ENCODE measurements at regions not wholly inside any gene's neighbourhood (a gene's known extent, or its start where the extent isn't known, plus 50 kb on each side); places are given as distances from the start of the nearest gene placed in this dataset.

GRCh38 chr7:41003977-41004376 is 698.9 kb downstream of the INHBA start:
- no peak overlapping the region for H3K4me3 ChIP-seq
- H3K9me3 ChIP-seq: no peaks in the 10 kb centered on the region
- TF ChIP-seq CTCF (IDR thresholded peaks at IDR 0.05) (no peak), EP300 (IDR thresholded peaks at IDR 0.05) (no peak)
- ATAC-seq: no peak
- no peak overlapping the region for H3K27ac ChIP-seq
- 92% methylated on average over 3 of the region's 3 CpGs; no CpG with 5 or more reads in 1 of the 2 donors for WGBS, 2 donors (ENCODE audit: low coverage in 1 of 2)
- H3K36me3 ChIP-seq: no peaks in the 10 kb centered on the region
- peaks cover 0 to 2% (median 0%) of the 10 kb centered on the region in 3 donors for H3K4me1 ChIP-seq
- H3K27me3 ChIP-seq: no peaks in the 10 kb centered on the region

- TF ChIP-seq POLR2AphosphoS5 (IDR thresholded peaks at IDR 0.05) (no peak), CTCF (IDR thresholded peaks at IDR 0.05) (no peak), EP300 (IDR thresholded peaks at IDR 0.05) (no peak)
- Histone ChIP-seq H3K27me3 (no peaks in the 10 kb centered on the region), H3K27ac (no peak overlapping the region), H3K9me3 (no peaks in the 10 kb centered on the region), H3K36me3 (no peaks in the 10 kb centered on the region), H3K4me1 (peaks cover 0 to 2% (median 0%) of the 10 kb centered on the region in 3 donors), H3K4me3 (no peak overlapping the region)
- no peak for ATAC-seq
- WGBS, 2 donors (ENCODE audit: low coverage in 1 of 2): 93 to 94% methylated on average over 2 of the region's 2 CpGs
Observed at GRCh38 chr7:41003611-41003940, 699.3 kb downstream of the INHBA start.

GRCh38 chr7:41002741-41003610 is 699.9 kb downstream of the INHBA start:
- Histone ChIP-seq H3K4me1 (peaks cover 0 to 2% (median 0%) of the 10 kb centered on the region in 3 donors), H3K27ac (no peak overlapping the region), H3K36me3 (no peaks in the 10 kb centered on the region), H3K9me3 (no peaks in the 10 kb centered on the region), H3K27me3 (no peaks in the 10 kb centered on the region), H3K4me3 (no peak overlapping the region)
- no peak for ATAC-seq
- TF ChIP-seq POLR2AphosphoS5 (IDR thresholded peaks at IDR 0.05) (no peak), CTCF (IDR thresholded peaks at IDR 0.05) (peak; percentile 34 to 53 (median 43)), EP300 (IDR thresholded peaks at IDR 0.05) (no peak)
- 74 to 77% methylated on average over 9 of the region's 9 CpGs for WGBS, 2 donors (ENCODE audit: low coverage in 1 of 2)

- TF ChIP-seq POLR2AphosphoS5 (IDR thresholded peaks at IDR 0.05): no peak
- TF ChIP-seq EP300 (IDR thresholded peaks at IDR 0.05): no peak
- TF ChIP-seq CTCF (IDR thresholded peaks at IDR 0.05): no peak
- TF ChIP-seq POLR2A (IDR thresholded peaks at IDR 0.05): no peak
- H3K36me3 ChIP-seq: no peaks in the 10 kb centered on the region
- no peak overlapping the region for H3K27ac ChIP-seq
- peaks cover 0 to 18% (median 6%) of the 10 kb centered on the region in 3 donors for H3K4me1 ChIP-seq
- H3K9me3 ChIP-seq: no peaks in the 10 kb centered on the region
- WGBS, 2 donors (ENCODE audit: low coverage in 1 of 2): 93 to 100% methylated on average over 4 to 5 of the region's 5 CpGs
- no peak overlapping the region for H3K4me3 ChIP-seq
- H3K27me3 ChIP-seq: no peaks in the 10 kb centered on the region
- no peak for ATAC-seq
Observed at GRCh38 chr7:41000042-41000441, 702.8 kb downstream of the INHBA start.

- Histone ChIP-seq H3K9me3 (no peaks in the 10 kb centered on the region), H3K36me3 (no peaks in the 10 kb centered on the region), H3K4me3 (no peak overlapping the region), H3K27me3 (no peaks in the 10 kb centered on the region), H3K27ac (peak overlapping the region in 1 of 4 donors; percentile 16), H3K4me1 (peaks cover 0 to 18% (median 6%) of the 10 kb centered on the region in 3 donors)
- TF ChIP-seq POLR2A (IDR thresholded peaks at IDR 0.05) (no peak), CTCF (IDR thresholded peaks at IDR 0.05) (no peak), POLR2AphosphoS5 (IDR thresholded peaks at IDR 0.05) (peak; percentile 14), EP300 (IDR thresholded peaks at IDR 0.05) (no peak)
- no peak for ATAC-seq
- WGBS, 2 donors (ENCODE audit: low coverage in 1 of 2): 22 to 57% methylated on average over 1 to 5 of the region's 5 CpGs
Observed at GRCh38 chr7:40996233-40996677, 706.6 kb downstream of the INHBA start.
